Uterus (tissue), 3 donors: ENCODE measurements at regions not wholly inside any gene's neighbourhood (a gene's known extent, or its start where the extent isn't known, plus 50 kb on each side); places are given as distances from the start of the nearest gene placed in this dataset.

Experiments used
- DNase-seq, 2 donors: peaks; one replicate each; pipeline ENCODE4 v3.0.0-alpha.2; 2019 to 2020
- H3K27ac ChIP-seq, 2 donors: fragments of 200-600 bp; sonication (generic); 1 replicate in 1 of 2; 2 replicates in 1 of 2; pipeline ENCODE4 v1.5.1; 2016 to 2018
- H3K27me3 ChIP-seq, 2 donors: fragments of 200-600 bp; sonication (generic); one replicate each; pipeline ENCODE4 v1.5.1; 2018 to 2019; ENCODE audit warnings: control low read depth in 1 of 2
- H3K36me3 ChIP-seq, 2 donors: fragments of 200-600 bp; sonication (generic); one replicate each; pipeline ENCODE4 v1.5.1; 2019; ENCODE audit warnings: control low read depth in 1 of 2
- H3K4me1 ChIP-seq, 2 donors: fragments of 200-600 bp; sonication (generic); one replicate each; pipeline ENCODE4 v1.5.1; 2018 to 2019; ENCODE audit warnings: control low read depth in 1 of 2
- H3K4me3 ChIP-seq, 2 donors: fragments of 200-600 bp; sonication (generic); 1 replicate in 1 of 2; 2 replicates in 1 of 2; pipeline ENCODE4 v1.5.1; 2018 to 2019; ENCODE audit warnings: mild to moderate bottlenecking in 1 of 2
- H3K9me3 ChIP-seq, 2 donors: fragments of 200-600 bp; sonication (generic); one replicate each; pipeline ENCODE4 v1.5.1; 2019; ENCODE audit warnings: control low read depth in 1 of 2
- POLR2A ChIP-seq, 2 donors: fragments of 450-650 bp; IDR thresholded peaks; one replicate each; pipeline ENCODE4 v1.6.1; 2016; ENCODE audit warnings: antibody characterized with exemption in 2 of 2, mild to moderate bottlenecking in 1 of 2, moderate library complexity in 1 of 2
- intact Hi-C: fragments of 100-400 bp; cut with DNase I; formaldehyde crosslinking; loops from one replicate; pipeline ENCODE4 v1.15.1; 2023; ENCODE audit warnings: low total_unique reads
- TF ChIP-seq, protein P1 (sequence below), 4 experiments: fragments of 200-600 bp in 2 of 4; fragments of 450-650 bp in 2 of 4; sonication (generic) in 2 of 4; IDR thresholded peaks; one replicate each; pipeline ENCODE4 v1.5.1; 2016 to 2019; ENCODE audit warnings: antibody characterized with exemption in 4 of 4, mild to moderate bottlenecking in 2 of 4, moderate library complexity in 1 of 4
- donor health status: DM: yes; HTN: yes; CAD: no.

DNA sequence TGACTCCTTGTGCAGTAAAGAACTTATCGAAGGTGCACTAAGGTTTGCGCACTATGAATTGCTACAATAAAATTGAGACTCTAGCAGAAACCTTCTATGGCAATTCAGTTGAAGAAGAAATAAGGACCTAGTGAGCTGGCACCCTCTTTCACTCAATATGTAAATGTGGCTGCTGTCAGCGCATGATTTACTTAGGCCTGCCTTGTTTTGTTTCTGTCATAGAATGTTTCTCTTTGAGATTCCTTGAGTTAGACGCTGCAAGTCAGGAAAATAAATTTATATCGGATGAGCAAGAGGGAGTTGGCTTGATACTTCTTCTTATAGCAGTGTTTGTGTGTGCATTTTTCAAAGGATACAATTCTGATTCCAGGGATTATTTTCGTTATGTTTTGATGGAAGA is 322.1 kb downstream of the BLID start:
- Histone ChIP-seq H3K27ac (no peak overlapping the region), H3K36me3 (no peaks in the 10 kb centered on the region), H3K4me3 (no peak overlapping the region), H3K4me1 (no peaks in the 10 kb centered on the region), H3K27me3 (no peaks in the 10 kb centered on the region), H3K9me3 (no peaks in the 10 kb centered on the region)
- TF ChIP-seq, protein P1, sequence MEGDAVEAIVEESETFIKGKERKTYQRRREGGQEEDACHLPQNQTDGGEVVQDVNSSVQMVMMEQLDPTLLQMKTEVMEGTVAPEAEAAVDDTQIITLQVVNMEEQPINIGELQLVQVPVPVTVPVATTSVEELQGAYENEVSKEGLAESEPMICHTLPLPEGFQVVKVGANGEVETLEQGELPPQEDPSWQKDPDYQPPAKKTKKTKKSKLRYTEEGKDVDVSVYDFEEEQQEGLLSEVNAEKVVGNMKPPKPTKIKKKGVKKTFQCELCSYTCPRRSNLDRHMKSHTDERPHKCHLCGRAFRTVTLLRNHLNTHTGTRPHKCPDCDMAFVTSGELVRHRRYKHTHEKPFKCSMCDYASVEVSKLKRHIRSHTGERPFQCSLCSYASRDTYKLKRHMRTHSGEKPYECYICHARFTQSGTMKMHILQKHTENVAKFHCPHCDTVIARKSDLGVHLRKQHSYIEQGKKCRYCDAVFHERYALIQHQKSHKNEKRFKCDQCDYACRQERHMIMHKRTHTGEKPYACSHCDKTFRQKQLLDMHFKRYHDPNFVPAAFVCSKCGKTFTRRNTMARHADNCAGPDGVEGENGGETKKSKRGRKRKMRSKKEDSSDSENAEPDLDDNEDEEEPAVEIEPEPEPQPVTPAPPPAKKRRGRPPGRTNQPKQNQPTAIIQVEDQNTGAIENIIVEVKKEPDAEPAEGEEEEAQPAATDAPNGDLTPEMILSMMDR (IDR thresholded peaks at IDR 0.05) = no peak
- DNase-seq = no peak
- intact Hi-C loops = no loop called here

DNA sequence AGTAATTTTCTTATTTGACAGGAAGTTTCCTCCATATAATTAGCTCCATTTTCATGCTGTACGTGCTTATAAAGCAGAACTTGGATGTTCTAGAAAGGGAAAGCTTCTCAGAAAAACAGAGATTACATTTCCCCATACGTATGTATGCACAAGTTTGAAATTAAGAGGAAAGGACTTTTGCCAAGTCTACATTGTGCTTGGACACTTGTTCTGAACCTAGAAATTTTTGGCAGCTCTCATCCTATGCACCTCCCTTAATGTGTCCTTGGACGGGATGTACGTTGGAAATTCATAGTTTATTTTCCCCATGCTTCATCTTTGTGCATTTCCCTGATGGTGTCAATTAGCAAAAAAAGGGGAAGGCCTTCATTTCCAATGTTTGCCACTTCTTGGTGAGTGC is 322.7 kb downstream of the BLID start:
- no peak for DNase-seq
- H3K4me1 ChIP-seq = no peaks in the 10 kb centered on the region
- H3K36me3 ChIP-seq = no peaks in the 10 kb centered on the region
- TF ChIP-seq, protein P1 (IDR thresholded peaks at IDR 0.05) = no peak
- H3K4me3 ChIP-seq = no peak overlapping the region
- H3K27me3 ChIP-seq = no peaks in the 10 kb centered on the region
- no peak overlapping the region for H3K27ac ChIP-seq
- intact Hi-C loops = no loop called here
- no peaks in the 10 kb centered on the region for H3K9me3 ChIP-seq

DNA sequence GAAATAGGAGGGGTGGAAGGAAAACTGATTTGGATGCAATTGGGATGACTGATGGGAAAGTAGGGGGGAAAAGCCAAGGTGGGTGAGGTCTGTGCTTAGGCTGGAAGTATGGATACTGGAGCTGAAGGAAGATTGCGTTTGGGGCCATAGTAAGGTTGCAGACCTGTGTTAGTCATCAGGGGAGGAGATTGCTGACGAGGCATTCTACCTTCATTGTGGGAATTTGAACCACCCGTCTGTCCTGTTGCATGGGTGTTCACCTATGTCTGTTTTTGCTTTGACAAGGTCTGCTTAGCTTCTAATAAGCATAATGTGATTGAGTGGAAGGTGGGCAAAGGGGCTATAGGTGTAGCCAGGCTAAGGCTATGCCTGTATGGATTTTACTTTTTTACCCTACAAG is 323.8 kb downstream of the BLID start:
- intact Hi-C loops = no loop called here
- DNase-seq = no peak
- no peaks in the 10 kb centered on the region for H3K4me1 ChIP-seq

DNA sequence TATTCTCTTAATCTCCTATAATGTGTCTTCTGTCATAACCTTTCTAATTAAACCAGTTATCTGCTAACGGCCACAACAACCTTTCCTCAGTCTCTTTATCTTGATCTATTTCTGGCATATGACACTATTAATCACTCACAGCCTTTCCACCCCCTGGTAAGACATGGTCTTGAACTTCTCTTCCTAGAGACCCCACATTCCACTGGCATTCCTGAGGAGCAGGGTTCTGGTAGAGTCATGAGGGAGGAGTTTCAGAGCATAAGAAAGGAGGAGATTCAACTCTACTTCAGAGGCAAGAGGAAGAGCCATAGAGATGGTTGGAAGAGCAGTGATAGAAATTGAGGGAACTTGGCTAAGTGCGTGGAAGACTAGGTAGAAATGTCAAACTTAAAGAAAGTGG is 325.6 kb downstream of the BLID start:
- Histone ChIP-seq H3K9me3 (no peaks in the 10 kb centered on the region), H3K36me3 (no peaks in the 10 kb centered on the region), H3K27ac (no peak overlapping the region), H3K4me1 (no peaks in the 10 kb centered on the region), H3K27me3 (no peaks in the 10 kb centered on the region), H3K4me3 (no peak overlapping the region)
- TF ChIP-seq, protein P1 (IDR thresholded peaks at IDR 0.05) = no peak
- no peak for TF ChIP-seq POLR2A (IDR thresholded peaks at IDR 0.05)
- DNase-seq = no peak
- intact Hi-C loops = no loop called here

More for the DNA sequence above, 323.8 kb downstream of the BLID start:
- Histone ChIP-seq H3K9me3 (no peaks in the 10 kb centered on the region), H3K36me3 (no peaks in the 10 kb centered on the region), H3K4me3 (no peak overlapping the region), H3K27me3 (no peaks in the 10 kb centered on the region), H3K27ac (no peak overlapping the region)
- TF ChIP-seq, protein P1 (IDR thresholded peaks at IDR 0.05) = no peak
- no peak for TF ChIP-seq POLR2A (IDR thresholded peaks at IDR 0.05)

DNA sequence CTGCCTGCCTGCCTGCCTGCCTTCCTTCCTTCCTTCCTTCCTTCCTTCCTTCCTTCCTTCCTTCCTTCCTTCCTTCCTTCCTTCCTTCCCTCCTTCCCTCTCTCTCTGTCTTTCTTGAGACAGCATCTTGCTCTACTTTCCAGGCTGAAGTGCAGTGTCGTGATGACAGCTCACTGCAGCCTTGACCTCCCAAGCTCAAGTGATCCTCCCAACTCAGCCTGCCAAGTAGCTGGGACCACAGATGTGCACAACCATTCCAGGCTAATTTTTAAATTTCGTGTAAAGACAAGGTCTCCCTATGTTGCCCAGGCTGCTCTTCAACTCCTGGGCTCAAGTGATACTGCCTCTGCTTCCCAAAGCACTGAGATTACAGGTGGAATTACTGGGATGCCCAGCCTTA is 328.2 kb upstream of the SORL1-AS1 start:
- peaks cover 0 to 4% of the 10 kb centered on the region in 2 donors for H3K4me1 ChIP-seq
- H3K36me3 ChIP-seq = no peaks in the 10 kb centered on the region
- no peaks in the 10 kb centered on the region for H3K27me3 ChIP-seq
- no peak for DNase-seq
- no peak overlapping the region for H3K4me3 ChIP-seq
- H3K27ac ChIP-seq = no peak overlapping the region
- TF ChIP-seq POLR2A (IDR thresholded peaks at IDR 0.05) = no peak
- intact Hi-C loops = no loop called here
- H3K9me3 ChIP-seq = no peaks in the 10 kb centered on the region

DNA sequence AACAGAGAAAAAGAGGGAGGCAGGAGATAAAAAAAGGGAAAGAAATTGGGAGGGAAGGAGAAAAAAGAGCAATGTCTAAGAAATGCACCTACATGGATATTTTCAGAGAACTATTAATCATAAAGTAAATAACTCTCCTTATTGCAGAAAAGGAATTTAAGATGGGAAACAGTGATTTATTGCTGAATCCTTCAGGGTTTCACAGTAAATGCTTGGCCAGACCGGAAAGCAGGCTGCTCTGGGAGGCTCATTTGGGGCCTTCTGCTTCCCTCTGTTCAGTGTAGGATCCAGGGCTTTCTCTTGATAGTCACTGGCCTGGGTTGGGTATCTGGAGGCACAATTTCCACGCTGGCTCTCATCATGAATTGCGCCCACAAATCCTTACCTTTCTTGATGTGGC is 324.3 kb upstream of the SORL1-AS1 start:
- Histone ChIP-seq H3K4me1 (peaks cover 0 to 4% of the 10 kb centered on the region in 2 donors), H3K27ac (no peak overlapping the region), H3K9me3 (no peaks in the 10 kb centered on the region), H3K4me3 (no peak overlapping the region), H3K27me3 (no peaks in the 10 kb centered on the region), H3K36me3 (no peaks in the 10 kb centered on the region)
- intact Hi-C loops = no loop called here
- TF ChIP-seq, protein P1 (IDR thresholded peaks at IDR 0.05) = no peak
- no peak for TF ChIP-seq POLR2A (IDR thresholded peaks at IDR 0.05)
- no peak for DNase-seq
